HG02623 (cell line): ENCODE measurements at regions not wholly inside any gene's neighbourhood (a gene's known extent, or its start where the extent isn't known, plus 50 kb on each side); places are given as distances from the start of the nearest gene placed in this dataset.
"Not testable (repeated sequence)": the region's sequence is repeated elsewhere in the genome, so short reads cannot be mapped to it uniquely, and the experiment has no call there.

Experiments
- ATAC-seq: cut with Tn5 transposase; IDR thresholded peaks from one replicate; pipeline ENCODE4 v1.9.1; 2021; ENCODE audit warnings: moderate library complexity; ENCODE audit not compliant: unreplicated experiment

DNA sequence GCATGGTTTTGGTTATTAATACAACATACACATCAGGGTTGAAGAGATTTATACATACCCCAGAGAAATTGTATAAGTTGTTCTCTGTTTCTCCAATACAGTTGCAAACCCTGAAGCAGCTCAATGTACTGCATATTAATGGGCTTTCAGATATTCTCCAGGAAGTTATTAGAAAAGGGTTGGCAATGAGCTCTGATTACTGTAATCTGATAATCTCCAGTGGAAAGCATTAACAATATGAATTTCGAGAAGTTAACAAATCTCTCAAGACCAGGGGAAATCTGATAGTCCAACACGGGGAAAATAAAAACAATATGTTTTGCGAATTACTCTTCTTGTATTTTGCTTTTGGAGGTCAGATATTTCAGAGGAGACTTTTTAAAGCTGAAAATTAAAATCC is 950.1 kb downstream of the TBL1XR1 start:
- no peak for ATAC-seq

GRCh38 chr3:176219970-176220369 is 977.3 kb downstream of the TBL1XR1 start:
- ATAC-seq, result no peak

DNA sequence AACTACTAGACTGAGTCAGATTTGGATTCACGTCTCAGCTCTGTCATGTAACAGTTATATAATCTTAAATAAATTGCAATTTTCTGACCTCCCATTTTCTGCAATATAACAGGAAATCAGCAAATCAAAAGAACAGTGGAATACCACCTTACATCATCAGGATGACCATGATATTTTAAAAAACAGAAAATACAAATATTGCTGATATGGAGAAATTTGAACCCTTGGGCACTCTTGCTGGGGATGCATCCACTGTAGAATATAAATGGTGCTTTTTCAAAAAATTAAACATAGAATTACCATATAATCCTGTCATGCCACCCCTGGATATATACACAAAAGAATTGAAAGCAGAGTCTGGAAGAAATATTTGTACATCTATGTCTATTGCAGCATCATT is 982.5 kb downstream of the TBL1XR1 start:
- ATAC-seq, result no peak

DNA sequence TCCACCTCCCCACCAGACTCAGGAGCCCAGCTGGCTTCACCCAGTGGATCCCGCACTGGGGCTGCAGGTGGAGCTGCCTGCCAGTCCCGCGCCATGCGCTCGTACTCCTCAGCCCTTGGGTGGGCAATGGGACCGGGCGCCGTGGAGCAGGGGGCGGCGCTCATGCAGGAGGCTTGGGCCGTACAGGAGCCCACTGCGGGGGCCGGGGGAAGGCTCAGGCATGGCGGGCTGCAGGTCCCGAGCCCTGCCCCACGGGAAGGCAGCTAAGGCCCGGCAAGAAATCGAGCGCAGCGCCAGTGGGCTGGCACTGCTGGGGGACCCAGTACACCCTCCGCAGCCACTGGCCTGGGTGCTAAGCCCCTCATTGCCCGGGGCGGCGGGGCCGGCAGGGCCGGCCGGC is 984.0 kb downstream of the TBL1XR1 start:
- ATAC-seq, result not testable (repeated sequence)

- no peak for ATAC-seq
Measured at GRCh38 chr3:176208915-176209314, 988.4 kb downstream of the TBL1XR1 start.

DNA sequence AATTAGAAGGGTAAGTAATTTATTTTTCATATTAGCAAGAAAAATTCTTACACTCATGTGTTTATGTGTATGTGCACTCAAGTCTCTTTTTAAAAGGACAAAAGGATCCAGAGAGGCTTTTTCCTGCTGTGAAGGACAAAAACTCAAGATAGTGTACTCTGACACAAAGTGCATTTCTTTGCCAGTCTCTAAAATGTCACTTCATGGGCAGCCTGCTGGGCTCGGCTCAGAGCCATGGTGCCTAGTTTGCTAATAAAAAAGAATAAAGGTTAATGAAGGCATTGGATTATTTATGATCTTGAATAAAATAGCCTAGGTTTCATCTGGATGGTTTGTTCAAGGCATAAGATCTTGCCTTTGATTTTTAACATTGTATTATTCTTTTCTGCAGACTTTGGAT is 989.0 kb downstream of the TBL1XR1 start:
- ATAC-seq, result no peak

DNA sequence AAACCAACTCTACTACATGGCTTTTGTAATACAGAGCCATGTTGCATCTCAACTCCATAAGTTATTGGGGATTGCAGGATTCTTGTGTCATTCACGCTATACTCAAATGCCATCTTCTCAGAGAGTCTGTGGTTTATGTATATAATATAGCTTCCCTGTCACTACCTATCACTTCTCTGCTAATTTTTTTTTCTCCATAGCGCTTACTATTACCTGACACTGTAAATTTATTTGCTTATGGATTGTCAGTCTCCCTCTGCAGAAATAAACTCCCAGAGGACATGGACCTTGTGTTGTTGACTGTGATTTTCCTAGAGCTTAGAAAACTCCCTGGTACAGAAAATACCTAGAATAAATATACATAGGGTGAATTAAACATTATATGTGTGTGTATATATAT is 990.5 kb downstream of the TBL1XR1 start:
- ATAC-seq, result no peak

GRCh38 chr3:176202652-176203051 is 994.6 kb downstream of the TBL1XR1 start:
- no peak for ATAC-seq

GRCh38 chr3:176193032-176193730 is 1004.1 kb downstream of the TBL1XR1 start:
- ATAC-seq, result no peak

GRCh38 chr3:176190755-176191154 is 1006.5 kb downstream of the TBL1XR1 start:
- ATAC-seq, result no peak

DNA sequence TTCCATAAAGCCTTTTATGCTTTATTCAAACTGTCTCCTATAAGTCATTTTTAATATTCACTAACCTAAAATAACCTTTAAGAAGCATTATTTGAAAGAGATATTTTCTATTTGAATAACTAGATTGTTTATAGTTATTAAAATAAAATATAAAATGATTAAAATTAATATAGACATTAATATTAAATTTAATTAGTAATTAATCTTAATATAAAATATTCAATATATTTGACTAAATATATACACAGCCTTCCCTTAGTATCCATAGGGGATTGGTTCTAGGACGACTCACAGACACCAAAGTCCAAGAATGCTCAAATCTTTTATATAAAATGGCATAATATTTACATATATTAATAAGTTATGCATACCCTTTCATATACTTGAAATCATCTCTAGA is 1014.1 kb downstream of the TBL1XR1 start:
- no peak for ATAC-seq

- no peak for ATAC-seq
Measured at GRCh38 chr3:176174060-176174459, 1023.2 kb downstream of the TBL1XR1 start.

DNA sequence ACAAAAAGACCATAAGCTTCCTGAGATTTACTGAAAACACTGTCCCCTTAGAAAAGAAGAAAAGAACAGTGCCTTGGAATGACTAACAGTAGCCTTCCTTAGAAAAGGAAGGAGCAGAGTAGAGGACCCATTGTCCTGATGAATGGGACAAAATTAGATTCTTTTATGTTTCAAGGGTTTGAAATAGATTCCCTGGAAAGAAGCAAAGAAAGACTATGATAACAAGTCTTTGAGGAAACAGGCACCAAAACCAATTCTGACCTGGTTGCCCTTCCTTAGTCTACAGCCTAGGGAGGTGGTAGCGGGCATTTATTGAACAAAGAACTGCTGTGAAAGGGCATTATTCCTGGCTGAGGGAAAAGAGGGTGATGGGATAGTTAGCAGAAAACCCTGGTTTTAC is 1024.8 kb downstream of the TBL1XR1 start:
- no peak for ATAC-seq

DNA sequence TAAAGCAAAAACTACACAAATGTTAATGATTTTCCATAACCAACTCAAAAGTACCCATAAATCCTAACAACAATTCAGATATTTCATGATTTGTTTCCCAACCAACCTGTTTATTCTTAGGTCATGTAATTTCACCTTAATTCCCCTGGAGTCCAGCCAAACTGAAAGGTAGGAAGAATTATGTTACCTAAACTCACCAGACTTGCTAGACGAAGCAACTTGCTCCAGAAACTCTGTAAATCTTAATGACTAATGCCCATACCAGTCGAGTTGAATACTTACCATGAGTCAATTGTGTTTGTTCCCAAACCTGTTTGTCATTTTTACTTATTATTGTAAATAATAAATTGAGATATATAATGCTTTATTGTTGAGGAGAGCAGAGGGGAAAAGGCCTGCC is 1030.0 kb downstream of the TBL1XR1 start:
- no peak for ATAC-seq

DNA sequence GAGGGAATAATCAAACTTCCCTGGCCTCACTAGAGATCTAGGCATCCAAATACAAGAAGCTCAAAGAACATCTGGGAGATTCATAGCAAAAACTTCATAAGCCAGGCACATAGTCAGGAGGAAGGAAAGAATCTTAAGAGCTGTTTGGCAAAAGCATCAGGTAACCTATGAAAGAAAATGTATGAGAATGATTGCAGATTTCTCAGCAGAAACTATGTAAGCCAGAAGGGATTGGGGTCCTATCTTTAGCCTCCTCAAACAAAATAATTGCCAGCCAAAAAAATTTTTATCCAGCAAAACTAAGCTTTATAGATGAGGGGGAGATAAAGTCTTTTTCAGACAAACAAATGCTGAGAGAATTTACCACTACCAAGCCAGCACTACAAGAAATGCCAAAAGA is 1036.3 kb downstream of the TBL1XR1 start:
- ATAC-seq, result no peak

DNA sequence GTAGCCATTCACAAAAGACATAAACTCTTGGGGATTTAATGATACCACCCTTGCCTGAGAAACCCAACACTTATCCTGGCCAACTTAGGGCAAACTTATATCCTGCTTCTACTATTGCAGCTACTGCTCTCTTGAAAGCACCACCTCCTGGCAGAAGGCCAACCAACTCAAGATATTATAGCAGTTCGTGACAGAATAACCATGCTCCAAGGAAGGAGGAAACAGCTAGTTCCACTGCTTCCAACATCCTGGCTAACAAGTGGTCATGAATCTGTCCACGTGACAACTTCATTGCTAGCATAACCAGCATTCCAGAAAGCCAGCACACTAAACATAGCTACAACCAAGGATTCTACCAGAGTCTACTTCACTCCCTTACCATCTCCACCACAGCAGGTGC is 1037.5 kb downstream of the TBL1XR1 start:
- ATAC-seq, result no peak

DNA sequence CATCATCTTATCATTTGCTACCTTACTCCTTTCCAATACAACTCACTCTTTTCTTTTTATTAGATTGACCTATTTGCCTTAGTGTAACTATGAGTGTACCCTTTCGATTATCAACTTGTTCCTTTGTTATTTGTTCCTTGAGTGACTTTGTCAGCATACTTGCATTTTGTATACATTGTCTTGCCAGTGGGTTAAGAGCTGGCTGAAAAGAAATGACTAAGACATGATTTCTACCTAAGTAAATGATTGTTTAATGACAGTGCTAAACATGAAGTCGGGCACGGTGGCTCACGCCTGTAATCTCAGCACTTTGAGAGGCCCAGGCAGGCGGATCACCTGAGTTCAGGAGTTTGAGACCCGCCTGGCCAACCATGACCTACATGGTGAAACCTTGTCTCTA is 1042.3 kb downstream of the TBL1XR1 start:
- no peak for ATAC-seq

DNA sequence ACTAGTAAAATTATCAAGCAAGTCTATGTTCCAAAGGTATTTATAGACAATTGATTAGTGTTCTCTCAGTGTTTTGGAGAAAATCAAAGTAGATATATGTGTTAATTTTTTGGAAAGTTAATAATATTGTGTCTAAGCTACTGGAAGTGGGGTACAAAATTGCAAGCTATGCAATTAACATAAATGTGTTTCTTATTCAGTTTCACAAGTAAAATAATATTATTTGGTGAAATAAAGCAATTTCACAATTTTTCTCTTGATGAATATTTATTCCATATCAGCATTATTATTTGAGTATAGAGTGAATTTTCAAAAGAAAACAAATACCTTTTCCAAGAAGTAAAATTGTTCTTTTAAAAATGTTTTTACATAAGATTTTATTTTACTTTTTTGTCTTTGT is 1047.7 kb downstream of the TBL1XR1 start:
- ATAC-seq, result no peak

DNA sequence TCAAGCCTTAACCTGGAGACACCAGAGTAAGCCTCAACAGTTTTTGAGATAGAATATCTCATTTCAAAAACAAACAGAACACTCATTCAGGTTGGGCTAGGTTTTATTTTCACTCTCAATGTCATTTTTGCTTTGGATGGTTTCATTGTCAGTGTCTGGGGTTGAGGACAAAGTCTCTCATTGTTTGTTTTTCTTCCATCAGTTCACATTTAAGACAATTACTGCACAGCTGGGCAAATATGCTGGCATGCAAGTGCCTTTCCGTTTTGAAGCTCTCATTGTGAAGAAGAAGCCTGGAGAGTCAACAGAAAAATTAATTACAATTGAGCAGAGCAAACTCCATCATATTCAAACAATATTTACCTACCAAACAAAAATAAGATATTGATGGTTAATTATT is 1050.0 kb downstream of the TBL1XR1 start:
- no peak for ATAC-seq

GRCh38 chr3:176141837-176142236 is 1055.4 kb downstream of the TBL1XR1 start:
- no peak for ATAC-seq

GRCh38 chr3:176120507-176120906 is 1076.8 kb downstream of the TBL1XR1 start:
- no peak for ATAC-seq

DNA sequence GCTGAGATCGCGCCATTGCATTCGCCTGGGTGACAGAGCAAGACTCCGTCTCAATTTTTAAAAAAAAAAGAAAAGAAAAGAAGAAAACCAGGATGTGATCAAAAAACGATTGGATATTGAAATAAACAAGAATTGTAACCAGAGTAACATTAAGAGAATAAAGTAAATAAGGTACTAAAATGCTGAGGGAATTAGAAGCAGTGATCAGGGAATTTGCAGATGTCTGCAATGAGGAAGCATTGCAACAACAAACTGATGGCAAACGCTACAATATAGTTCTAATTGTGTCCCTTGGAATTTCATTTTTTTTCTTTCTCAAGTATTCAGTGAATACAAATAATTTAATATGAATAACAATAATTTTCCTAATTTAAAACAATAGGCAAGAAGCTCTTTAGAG is 1077.5 kb downstream of the TBL1XR1 start:
- ATAC-seq, result no peak

GRCh38 chr3:176106380-176106779 is 1090.9 kb downstream of the TBL1XR1 start:
- no peak for ATAC-seq
